ENCODE measurements at regions not wholly inside any gene's neighbourhood (a gene's known extent, or its start where the extent isn't known, plus 50 kb on each side); places are given as distances from the start of the nearest gene placed in this dataset.

DNA sequence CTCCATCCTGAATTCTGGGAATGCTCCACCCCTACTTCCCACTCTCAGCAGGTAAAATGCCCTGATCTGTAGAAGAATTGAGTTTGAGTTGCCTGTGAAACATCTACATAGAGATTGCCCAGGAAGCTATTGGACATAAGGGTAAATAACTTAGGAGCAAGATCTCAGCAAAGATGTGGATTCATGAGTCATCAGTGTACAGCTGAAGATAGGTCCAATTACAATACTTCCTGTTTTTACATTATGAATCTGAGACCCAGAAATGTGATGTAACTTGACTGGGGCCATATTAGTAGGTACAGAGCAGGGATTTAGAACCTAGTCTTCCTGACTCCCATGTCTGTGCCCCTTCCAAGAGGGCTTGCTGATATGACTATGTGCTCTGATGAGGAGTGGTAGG, 79.4 kb upstream of the FNDC3A start (continued):
- TF ChIP-seq ZNF114 (CRISPR knock-in tag; IDR thresholded peaks at IDR 0.05) (no peak), EZH2 (IDR thresholded peaks at IDR 0.05; ENCODE audit: low read depth, unreplicated experiment) (no peak), EZH2phosphoT487 (IDR thresholded peaks at IDR 0.05; ENCODE audit: unreplicated experiment) (no peak), STAT1 (IDR thresholded peaks at IDR 0.05; ENCODE audit: unreplicated experiment) (no peak), CREB1 (CRISPR knock-in tag; IDR thresholded peaks at IDR 0.05; ENCODE audit: low read depth) (no peak)
- TF ChIP-seq, protein P1, sequence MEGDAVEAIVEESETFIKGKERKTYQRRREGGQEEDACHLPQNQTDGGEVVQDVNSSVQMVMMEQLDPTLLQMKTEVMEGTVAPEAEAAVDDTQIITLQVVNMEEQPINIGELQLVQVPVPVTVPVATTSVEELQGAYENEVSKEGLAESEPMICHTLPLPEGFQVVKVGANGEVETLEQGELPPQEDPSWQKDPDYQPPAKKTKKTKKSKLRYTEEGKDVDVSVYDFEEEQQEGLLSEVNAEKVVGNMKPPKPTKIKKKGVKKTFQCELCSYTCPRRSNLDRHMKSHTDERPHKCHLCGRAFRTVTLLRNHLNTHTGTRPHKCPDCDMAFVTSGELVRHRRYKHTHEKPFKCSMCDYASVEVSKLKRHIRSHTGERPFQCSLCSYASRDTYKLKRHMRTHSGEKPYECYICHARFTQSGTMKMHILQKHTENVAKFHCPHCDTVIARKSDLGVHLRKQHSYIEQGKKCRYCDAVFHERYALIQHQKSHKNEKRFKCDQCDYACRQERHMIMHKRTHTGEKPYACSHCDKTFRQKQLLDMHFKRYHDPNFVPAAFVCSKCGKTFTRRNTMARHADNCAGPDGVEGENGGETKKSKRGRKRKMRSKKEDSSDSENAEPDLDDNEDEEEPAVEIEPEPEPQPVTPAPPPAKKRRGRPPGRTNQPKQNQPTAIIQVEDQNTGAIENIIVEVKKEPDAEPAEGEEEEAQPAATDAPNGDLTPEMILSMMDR (conservative IDR thresholded peaks at IDR 0.05; ENCODE audit: low read depth in 2 of 2): no peak
- TF ChIP-seq, protein P2, sequence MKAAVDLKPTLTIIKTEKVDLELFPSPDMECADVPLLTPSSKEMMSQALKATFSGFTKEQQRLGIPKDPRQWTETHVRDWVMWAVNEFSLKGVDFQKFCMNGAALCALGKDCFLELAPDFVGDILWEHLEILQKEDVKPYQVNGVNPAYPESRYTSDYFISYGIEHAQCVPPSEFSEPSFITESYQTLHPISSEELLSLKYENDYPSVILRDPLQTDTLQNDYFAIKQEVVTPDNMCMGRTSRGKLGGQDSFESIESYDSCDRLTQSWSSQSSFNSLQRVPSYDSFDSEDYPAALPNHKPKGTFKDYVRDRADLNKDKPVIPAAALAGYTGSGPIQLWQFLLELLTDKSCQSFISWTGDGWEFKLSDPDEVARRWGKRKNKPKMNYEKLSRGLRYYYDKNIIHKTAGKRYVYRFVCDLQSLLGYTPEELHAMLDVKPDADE (IDR thresholded peaks at IDR 0.05): no peak
- TF ChIP-seq, protein P3, sequence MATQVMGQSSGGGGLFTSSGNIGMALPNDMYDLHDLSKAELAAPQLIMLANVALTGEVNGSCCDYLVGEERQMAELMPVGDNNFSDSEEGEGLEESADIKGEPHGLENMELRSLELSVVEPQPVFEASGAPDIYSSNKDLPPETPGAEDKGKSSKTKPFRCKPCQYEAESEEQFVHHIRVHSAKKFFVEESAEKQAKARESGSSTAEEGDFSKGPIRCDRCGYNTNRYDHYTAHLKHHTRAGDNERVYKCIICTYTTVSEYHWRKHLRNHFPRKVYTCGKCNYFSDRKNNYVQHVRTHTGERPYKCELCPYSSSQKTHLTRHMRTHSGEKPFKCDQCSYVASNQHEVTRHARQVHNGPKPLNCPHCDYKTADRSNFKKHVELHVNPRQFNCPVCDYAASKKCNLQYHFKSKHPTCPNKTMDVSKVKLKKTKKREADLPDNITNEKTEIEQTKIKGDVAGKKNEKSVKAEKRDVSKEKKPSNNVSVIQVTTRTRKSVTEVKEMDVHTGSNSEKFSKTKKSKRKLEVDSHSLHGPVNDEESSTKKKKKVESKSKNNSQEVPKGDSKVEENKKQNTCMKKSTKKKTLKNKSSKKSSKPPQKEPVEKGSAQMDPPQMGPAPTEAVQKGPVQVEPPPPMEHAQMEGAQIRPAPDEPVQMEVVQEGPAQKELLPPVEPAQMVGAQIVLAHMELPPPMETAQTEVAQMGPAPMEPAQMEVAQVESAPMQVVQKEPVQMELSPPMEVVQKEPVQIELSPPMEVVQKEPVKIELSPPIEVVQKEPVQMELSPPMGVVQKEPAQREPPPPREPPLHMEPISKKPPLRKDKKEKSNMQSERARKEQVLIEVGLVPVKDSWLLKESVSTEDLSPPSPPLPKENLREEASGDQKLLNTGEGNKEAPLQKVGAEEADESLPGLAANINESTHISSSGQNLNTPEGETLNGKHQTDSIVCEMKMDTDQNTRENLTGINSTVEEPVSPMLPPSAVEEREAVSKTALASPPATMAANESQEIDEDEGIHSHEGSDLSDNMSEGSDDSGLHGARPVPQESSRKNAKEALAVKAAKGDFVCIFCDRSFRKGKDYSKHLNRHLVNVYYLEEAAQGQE (IDR thresholded peaks at IDR 0.05; ENCODE audit: unreplicated experiment): no peak

DNA sequence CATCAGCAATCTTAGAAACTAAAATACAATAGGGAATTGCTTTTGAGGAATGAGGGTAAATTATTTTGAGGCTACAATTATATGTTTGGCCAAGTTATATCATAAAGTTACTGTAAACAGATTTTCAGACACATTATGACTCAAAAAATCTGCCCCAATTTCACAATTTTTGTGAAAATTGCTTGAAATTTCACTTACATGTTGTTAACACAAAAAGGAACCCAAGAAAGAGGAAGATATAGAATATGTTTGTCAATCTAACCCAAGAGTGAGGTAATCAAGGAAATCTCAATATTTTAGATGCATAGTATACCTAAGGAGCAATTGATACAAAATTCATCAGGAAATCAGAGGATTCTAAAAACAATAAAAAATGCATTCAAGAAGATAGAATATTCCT, 73.9 kb upstream of the FNDC3A start:
- no peaks in the 10 kb centered on the region for H3K27me3 Mint-ChIP-seq (ENCODE audit: insufficient read depth, low read depth, poor library complexity)
- H3K27ac Mint-ChIP-seq: no peak overlapping the region
- TF ChIP-seq, protein P1 (conservative IDR thresholded peaks at IDR 0.05; ENCODE audit: low read depth in 2 of 2): no peak
- TF ChIP-seq, protein P4, sequence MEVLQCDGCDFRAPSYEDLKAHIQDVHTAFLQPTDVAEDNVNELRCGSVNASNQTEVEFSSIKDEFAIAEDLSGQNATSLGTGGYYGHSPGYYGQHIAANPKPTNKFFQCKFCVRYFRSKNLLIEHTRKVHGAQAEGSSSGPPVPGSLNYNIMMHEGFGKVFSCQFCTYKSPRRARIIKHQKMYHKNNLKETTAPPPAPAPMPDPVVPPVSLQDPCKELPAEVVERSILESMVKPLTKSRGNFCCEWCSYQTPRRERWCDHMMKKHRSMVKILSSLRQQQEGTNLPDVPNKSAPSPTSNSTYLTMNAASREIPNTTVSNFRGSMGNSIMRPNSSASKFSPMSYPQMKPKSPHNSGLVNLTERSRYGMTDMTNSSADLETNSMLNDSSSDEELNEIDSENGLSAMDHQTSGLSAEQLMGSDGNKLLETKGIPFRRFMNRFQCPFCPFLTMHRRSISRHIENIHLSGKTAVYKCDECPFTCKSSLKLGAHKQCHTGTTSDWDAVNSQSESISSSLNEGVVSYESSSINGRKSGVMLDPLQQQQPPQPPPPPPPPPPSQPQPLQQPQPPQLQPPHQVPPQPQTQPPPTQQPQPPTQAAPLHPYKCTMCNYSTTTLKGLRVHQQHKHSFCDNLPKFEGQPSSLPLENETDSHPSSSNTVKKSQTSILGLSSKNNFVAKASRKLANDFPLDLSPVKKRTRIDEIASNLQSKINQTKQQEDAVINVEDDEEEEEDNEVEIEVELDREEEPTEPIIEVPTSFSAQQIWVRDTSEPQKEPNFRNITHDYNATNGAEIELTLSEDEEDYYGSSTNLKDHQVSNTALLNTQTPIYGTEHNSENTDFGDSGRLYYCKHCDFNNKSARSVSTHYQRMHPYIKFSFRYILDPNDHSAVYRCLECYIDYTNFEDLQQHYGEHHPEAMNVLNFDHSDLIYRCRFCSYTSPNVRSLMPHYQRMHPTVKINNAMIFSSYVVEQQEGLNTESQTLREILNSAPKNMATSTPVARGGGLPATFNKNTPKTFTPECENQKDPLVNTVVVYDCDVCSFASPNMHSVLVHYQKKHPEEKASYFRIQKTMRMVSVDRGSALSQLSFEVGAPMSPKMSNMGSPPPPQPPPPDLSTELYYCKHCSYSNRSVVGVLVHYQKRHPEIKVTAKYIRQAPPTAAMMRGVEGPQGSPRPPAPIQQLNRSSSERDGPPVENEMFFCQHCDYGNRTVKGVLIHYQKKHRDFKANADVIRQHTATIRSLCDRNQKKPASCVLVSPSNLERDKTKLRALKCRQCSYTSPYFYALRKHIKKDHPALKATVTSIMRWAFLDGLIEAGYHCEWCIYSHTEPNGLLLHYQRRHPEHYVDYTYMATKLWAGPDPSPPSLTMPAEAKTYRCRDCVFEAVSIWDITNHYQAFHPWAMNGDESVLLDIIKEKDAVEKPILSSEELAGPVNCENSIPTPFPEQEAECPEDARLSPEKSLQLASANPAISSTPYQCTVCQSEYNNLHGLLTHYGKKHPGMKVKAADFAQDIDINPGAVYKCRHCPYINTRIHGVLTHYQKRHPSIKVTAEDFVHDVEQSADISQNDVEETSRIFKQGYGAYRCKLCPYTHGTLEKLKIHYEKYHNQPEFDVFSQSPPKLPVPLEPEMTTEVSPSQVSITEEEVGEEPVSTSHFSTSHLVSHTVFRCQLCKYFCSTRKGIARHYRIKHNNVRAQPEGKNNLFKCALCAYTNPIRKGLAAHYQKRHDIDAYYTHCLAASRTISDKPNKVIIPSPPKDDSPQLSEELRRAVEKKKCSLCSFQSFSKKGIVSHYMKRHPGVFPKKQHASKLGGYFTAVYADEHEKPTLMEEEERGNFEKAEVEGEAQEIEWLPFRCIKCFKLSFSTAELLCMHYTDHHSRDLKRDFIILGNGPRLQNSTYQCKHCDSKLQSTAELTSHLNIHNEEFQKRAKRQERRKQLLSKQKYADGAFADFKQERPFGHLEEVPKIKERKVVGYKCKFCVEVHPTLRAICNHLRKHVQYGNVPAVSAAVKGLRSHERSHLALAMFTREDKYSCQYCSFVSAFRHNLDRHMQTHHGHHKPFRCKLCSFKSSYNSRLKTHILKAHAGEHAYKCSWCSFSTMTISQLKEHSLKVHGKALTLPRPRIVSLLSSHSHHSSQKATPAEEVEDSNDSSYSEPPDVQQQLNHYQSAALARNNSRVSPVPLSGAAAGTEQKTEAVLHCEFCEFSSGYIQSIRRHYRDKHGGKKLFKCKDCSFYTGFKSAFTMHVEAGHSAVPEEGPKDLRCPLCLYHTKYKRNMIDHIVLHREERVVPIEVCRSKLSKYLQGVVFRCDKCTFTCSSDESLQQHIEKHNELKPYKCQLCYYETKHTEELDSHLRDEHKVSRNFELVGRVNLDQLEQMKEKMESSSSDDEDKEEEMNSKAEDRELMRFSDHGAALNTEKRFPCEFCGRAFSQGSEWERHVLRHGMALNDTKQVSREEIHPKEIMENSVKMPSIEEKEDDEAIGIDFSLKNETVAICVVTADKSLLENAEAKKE (CRISPR knock-in tag; IDR thresholded peaks at IDR 0.05): no peak

More for the DNA sequence above, 73.9 kb upstream of the FNDC3A start:
- Histone ChIP-seq H3K4me1 (ENCODE audit: insufficient read depth) (no peaks in the 10 kb centered on the region), H3K27me3 (ENCODE audit: insufficient read depth) (no peaks in the 10 kb centered on the region), H3K27ac (ENCODE audit: low read depth) (no peak overlapping the region), H3K36me3 (ENCODE audit: insufficient read depth) (no peaks in the 10 kb centered on the region), H4K20me1 (replicated peaks; ENCODE audit: insufficient read depth) (no peaks in the 10 kb centered on the region), H3F3A (replicated peaks; ENCODE audit: low read depth) (no peaks in the 10 kb centered on the region), H3K4me3 (no peak overlapping the region), H2AFZ (no peak overlapping the region), H3K4me2 (no peak overlapping the region), H3K9me2 (ENCODE audit: insufficient read depth) (peaks cover 12% of the 10 kb centered on the region; the same call in 1 of the 2 replicates), H3K79me2 (replicated peaks; ENCODE audit: insufficient read depth) (no peaks in the 10 kb centered on the region)
- Mint-ChIP-seq H3K4me1 (no peaks in the 10 kb centered on the region), H3K4me3 (no peak overlapping the region), H3K36me3 (ENCODE audit: low read depth) (no peaks in the 10 kb centered on the region), H3K9me3 (no peaks in the 10 kb centered on the region; the same call in 2 of the 3 replicates)
- ATAC-seq: no peak
- DNase-seq (ENCODE audit: low spot score): no peak
